ENCODE measurements at regions not wholly inside any gene's neighbourhood (a gene's known extent, or its start where the extent isn't known, plus 50 kb on each side); places are given as distances from the start of the nearest gene placed in this dataset.
"Not testable (repeated sequence)": the region's sequence is repeated elsewhere in the genome, so short reads cannot be mapped to it uniquely, and the experiment has no call there.

GRCh38 chr2:109048163-109048562 lies 59.1 kb upstream of the EDAR start:
- DNase-seq = no peak

GRCh38 chr2:109047569-109047968 lies 58.5 kb upstream of the EDAR start:
- not testable (repeated sequence) for DNase-seq

- DNase-seq = no peak
These were observed 58.0 kb upstream of the EDAR start for GRCh38 chr2:109046925-109047508.

GRCh38 chr2:109045505-109045904 lies 56.5 kb upstream of the EDAR start:
- DNase-seq = no peak

GRCh38 chr2:109038992-109039391 lies 50.0 kb upstream of the EDAR start:
- no peak for DNase-seq

Data from CD4-positive, alpha-beta T cell treated with Interferon alpha-2 for 1 hour (primary cell).